Panc1 (cell line): ENCODE measurements at regions not wholly inside any gene's neighbourhood (a gene's known extent, or its start where the extent isn't known, plus 50 kb on each side); places are given as distances from the start of the nearest gene placed in this dataset.

Experiments used
- ATAC-seq: fragments of 200-7000 bp; cut with Tn5 transposase; 2 replicates; pipeline ENCODE4 v1.9.1; 2020; ENCODE audit warnings: mild to moderate bottlenecking, moderate library complexity
- BruUV-seq: library from RNA; stranded (reverse); fragments of 400-500 nt; replicated peaks from 2 replicates; lab custom pipeline; 2021; lab: Mats Ljungman, UMichigan
- CTCF ChIA-PET: fragments of 300-600 bp; sonication (Branson Sonifier 250); formaldehyde crosslinking; loops from one replicate; lab custom pipeline; 2022; ENCODE audit warnings: antibody characterized with exemption; lab: Charles Lee
- POLR2A ChIA-PET: fragments of 300-600 bp; sonication (Branson Sonifier 250); formaldehyde crosslinking; loops from one replicate; lab custom pipeline; 2022; ENCODE audit warnings: antibody characterized with exemption; lab: Charles Lee
- DNase-seq: peaks from one replicate; pipeline ENCODE4 v3.0.0-alpha.2; 2010; ENCODE audit warnings: low read depth, low spot score
- H3K27ac ChIP-seq: 2 replicates; pipeline ENCODE4 v1.5.1; 2011; ENCODE audit warnings: mild to moderate bottlenecking, low read length, inconsistent platforms
- H3K27me3 ChIP-seq: fragments of 200-500 bp; sonication (Bioruptor generic); 2 replicates; pipeline ENCODE4 v1.6.0; 2014; ENCODE audit warnings: low read length, inconsistent platforms; ENCODE audit not compliant: control insufficient read depth, insufficient read depth
- H3K36me3 ChIP-seq: fragments of 200-500 bp; sonication (Bioruptor generic); 2 replicates; pipeline ENCODE4 v1.5.1; 2014; ENCODE audit warnings: inconsistent platforms, mild to moderate bottlenecking, low read length, moderate library complexity; ENCODE audit not compliant: control insufficient read depth, insufficient read depth
- H3K4me1 ChIP-seq: 2 replicates; pipeline ENCODE4 v1.5.1; 2011; ENCODE audit warnings: inconsistent platforms, mild to moderate bottlenecking, low read length, moderate library complexity; ENCODE audit not compliant: control insufficient read depth, insufficient read depth
- H3K4me3 ChIP-seq, 2 experiments: 2 replicates each; pipeline ENCODE4 v1.5.1; 2011 to 2012; ENCODE audit warnings: low read depth in 2 of 2, low read length in 2 of 2, mild to moderate bottlenecking in 2 of 2, inconsistent platforms in 1 of 2, moderate library complexity in 1 of 2
- H3K9me3 ChIP-seq: fragments of 200-500 bp; sonication (Bioruptor generic); 2 replicates; pipeline ENCODE4 v1.5.1; 2014; ENCODE audit warnings: low read depth, mild to moderate bottlenecking, inconsistent platforms, low read length, moderate library complexity; ENCODE audit not compliant: control insufficient read depth, insufficient read depth
- CTCF ChIP-seq: fragments of 450-650 bp; IDR thresholded peaks from 2 replicates; pipeline ENCODE4 v1.5.1; 2017; ENCODE audit warnings: mild to moderate bottlenecking
- POLR2AphosphoS5 ChIP-seq: IDR thresholded peaks from 2 replicates; pipeline ENCODE4 v1.6.1; 2012; ENCODE audit warnings: mild to moderate bottlenecking, low read depth, low read length, moderate library complexity
- REST ChIP-seq, 2 experiments: IDR thresholded peaks; 2 replicates each; pipeline ENCODE4 v1.6.1; 2011 to 2012; ENCODE audit warnings: low read depth in 2 of 2, control low read depth in 1 of 2, low read length in 1 of 2, mild to moderate bottlenecking in 1 of 2, moderate library complexity in 1 of 2; ENCODE audit not compliant: insufficient read depth in 1 of 2
- SIN3A ChIP-seq: IDR thresholded peaks from 2 replicates; pipeline ENCODE4 v1.6.1; 2012; ENCODE audit warnings: low read depth, mild to moderate bottlenecking, low read length, moderate library complexity, borderline replicate concordance; ENCODE audit not compliant: insufficient read depth
- TCF7L2 ChIP-seq: IDR thresholded peaks from 2 replicates; pipeline ENCODE4 v1.6.1; 2011; ENCODE audit warnings: mild to moderate bottlenecking, low read depth, low read length, inconsistent platforms
- in situ Hi-C: cut with HindIII; loops from 2 replicates; pipeline ENCODE4 v1.10.0; 2016; ENCODE audit warnings: low sequenced_read_pairs, low pct_unique_long_range_greater_than_20kb
- intact Hi-C: fragments of 100-400 bp; cut with micrococcal nuclease; formaldehyde crosslinking; loops from one replicate; pipeline ENCODE4 v1.10.0; 2022; ENCODE audit not compliant: unreplicated experiment

GRCh38 chr2:184449760-184450159, 148.6 kb upstream of the ZNF804A start:
- Histone ChIP-seq H3K36me3 (no peaks in the 10 kb centered on the region), H3K27ac (no peak overlapping the region), H3K27me3 (no peaks in the 10 kb centered on the region), H3K9me3 (no peaks in the 10 kb centered on the region), H3K4me3 (no peak overlapping the region), H3K4me1 (no peaks in the 10 kb centered on the region)
- POLR2A ChIA-PET: no interaction called here
- no TSS peak for BruUV-seq
- intact Hi-C loops: no loop called here
- ATAC-seq (no peak), DNase-seq (no peak)
- TF ChIP-seq CTCF: no peak
- no peak for TF ChIP-seq REST (IDR thresholded peaks at IDR 0.05; ENCODE audit: insufficient read depth in 1 of 2, low read depth in 2 of 2, low read length in 1 of 2)
- TF ChIP-seq TCF7L2: no peak
- no peak for TF ChIP-seq POLR2AphosphoS5
- no peak for TF ChIP-seq SIN3A
- in situ Hi-C loops: no loop called here
- CTCF ChIA-PET: no interaction called here

DNA sequence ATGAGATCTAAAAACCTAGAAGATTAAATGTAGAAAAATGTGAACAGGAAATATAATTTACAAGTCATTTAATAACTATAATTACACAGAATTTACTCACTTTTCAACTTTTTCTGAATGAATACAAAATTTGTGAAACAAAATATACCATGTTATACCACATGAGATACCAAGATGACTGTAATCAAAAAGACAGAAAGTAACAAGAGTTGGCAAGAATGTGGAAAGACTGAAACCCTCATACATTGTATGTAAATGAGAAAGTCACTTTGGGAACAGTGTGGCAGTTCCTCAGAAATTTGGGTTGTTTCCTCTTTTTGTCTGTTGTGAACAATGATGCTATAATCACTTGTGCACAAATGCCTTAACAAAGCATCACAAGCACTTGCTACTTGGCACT, 145.4 kb upstream of the ZNF804A start:
- in situ Hi-C loops: no loop called here
- no peak for ATAC-seq
- H3K4me3 ChIP-seq: no peak overlapping the region

More for the DNA sequence above, 145.4 kb upstream of the ZNF804A start:
- intact Hi-C loops: no loop called here
- H3K27ac ChIP-seq: no peak overlapping the region
- BruUV-seq: no TSS peak
- TF ChIP-seq POLR2AphosphoS5 (no peak), REST (IDR thresholded peaks at IDR 0.05; ENCODE audit: insufficient read depth in 1 of 2, low read depth in 2 of 2, low read length in 1 of 2) (no peak), CTCF (no peak), SIN3A (no peak), TCF7L2 (no peak)
- no peaks in the 10 kb centered on the region for H3K27me3 ChIP-seq
- ChIA-PET POLR2A (no interaction called here), CTCF (no interaction called here)
- no peaks in the 10 kb centered on the region for H3K9me3 ChIP-seq
- H3K36me3 ChIP-seq: no peaks in the 10 kb centered on the region
- DNase-seq: no peak
- no peaks in the 10 kb centered on the region for H3K4me1 ChIP-seq
